ENCODE measurements at regions not wholly inside any gene's neighbourhood (a gene's known extent, or its start where the extent isn't known, plus 50 kb on each side); places are given as distances from the start of the nearest gene placed in this dataset.

GRCh38 chrX:69032601-69033000 lies 132.7 kb downstream of the PJA1 start:
- DNase-seq (no peak), ATAC-seq (ENCODE audit: insufficient read depth, low FRiP score) (no peak)
- H3K9me3 ChIP-seq (ENCODE audit: control insufficient read depth in 4 of 4, insufficient read depth in 3 of 4, low read length in 3 of 4), result peaks cover 0 to 3% (median 0%) of the 10 kb centered on the region in 4 donors
- H3K9ac ChIP-seq (ENCODE audit: insufficient read depth in 1 of 2, low read length in 2 of 2), result no peak overlapping the region
- TF ChIP-seq CTCF (IDR thresholded peaks at IDR 0.05; ENCODE audit: control extremely low read depth, extremely low read depth), result no peak
- no peaks in the 10 kb centered on the region for H3K36me3 ChIP-seq (ENCODE audit: control insufficient read depth in 4 of 4, insufficient read depth in 4 of 4, low read length in 4 of 4)
- H3K4me3 ChIP-seq, result no peak overlapping the region
- 75 to 88% methylated on average over 1 of the region's 1 CpG for WGBS, 2 donors
- no peak overlapping the region for H3K27ac ChIP-seq (ENCODE audit: low read depth in 1 of 2, low read length in 1 of 2)
- no peaks in the 10 kb centered on the region for H3K27me3 ChIP-seq (ENCODE audit: control insufficient read depth in 3 of 3, insufficient read depth in 3 of 3, low read length in 2 of 3)
- peaks cover 0 to 26% (median 9%) of the 10 kb centered on the region in 5 donors for H3K4me1 ChIP-seq (ENCODE audit: control insufficient read depth in 5 of 5, insufficient read depth in 5 of 5, low read length in 5 of 5)

- no peak overlapping the region for H3K9ac ChIP-seq (ENCODE audit: insufficient read depth in 1 of 2, low read length in 2 of 2)
- WGBS, 2 donors, result 50 to 80% methylated on average over 2 of the region's 2 CpGs
- no peaks in the 10 kb centered on the region for H3K27me3 ChIP-seq (ENCODE audit: control insufficient read depth in 3 of 3, insufficient read depth in 3 of 3, low read length in 2 of 3)
- H3K4me3 ChIP-seq, result no peak overlapping the region
- no peaks in the 10 kb centered on the region for H3K36me3 ChIP-seq (ENCODE audit: control insufficient read depth in 4 of 4, insufficient read depth in 4 of 4, low read length in 4 of 4)
- TF ChIP-seq CTCF (IDR thresholded peaks at IDR 0.05; ENCODE audit: control extremely low read depth, extremely low read depth), result no peak
- peaks cover 0 to 30% (median 9%) of the 10 kb centered on the region in 5 donors for H3K4me1 ChIP-seq (ENCODE audit: control insufficient read depth in 5 of 5, insufficient read depth in 5 of 5, low read length in 5 of 5)
- H3K27ac ChIP-seq (ENCODE audit: low read depth in 1 of 2, low read length in 1 of 2), result no peak overlapping the region
- peaks cover 0 to 3% (median 0%) of the 10 kb centered on the region in 4 donors for H3K9me3 ChIP-seq (ENCODE audit: control insufficient read depth in 4 of 4, insufficient read depth in 3 of 4, low read length in 3 of 4)
- ATAC-seq (ENCODE audit: insufficient read depth, low FRiP score), result no peak
- no peak for DNase-seq
These were observed 133.3 kb downstream of the PJA1 start for GRCh38 chrX:69031971-69032391.

- Histone ChIP-seq H3K36me3 (ENCODE audit: control insufficient read depth in 4 of 4, insufficient read depth in 4 of 4, low read length in 4 of 4) (no peaks in the 10 kb centered on the region), H3K9ac (ENCODE audit: insufficient read depth in 1 of 2, low read length in 2 of 2) (no peak overlapping the region), H3K27me3 (ENCODE audit: control insufficient read depth in 3 of 3, insufficient read depth in 3 of 3, low read length in 2 of 3) (no peaks in the 10 kb centered on the region), H3K4me1 (ENCODE audit: control insufficient read depth in 5 of 5, insufficient read depth in 5 of 5, low read length in 5 of 5) (peaks cover 0 to 31% (median 9%) of the 10 kb centered on the region in 5 donors), H3K9me3 (ENCODE audit: control insufficient read depth in 4 of 4, insufficient read depth in 3 of 4, low read length in 3 of 4) (peaks cover 0 to 3% (median 0%) of the 10 kb centered on the region in 4 donors), H3K27ac (ENCODE audit: low read depth in 1 of 2, low read length in 1 of 2) (no peak overlapping the region), H3K4me3 (no peak overlapping the region)
- no peak for TF ChIP-seq CTCF (IDR thresholded peaks at IDR 0.05; ENCODE audit: control extremely low read depth, extremely low read depth)
- 72 to 93% methylated on average over 3 of the region's 3 CpGs for WGBS, 2 donors
- ATAC-seq (ENCODE audit: insufficient read depth, low FRiP score) (no peak), DNase-seq (no peak)
These were observed 134.1 kb downstream of the PJA1 start for GRCh38 chrX:69031181-69031580.

- Histone ChIP-seq H3K4me3 (no peak overlapping the region), H3K27ac (ENCODE audit: low read depth in 1 of 2, low read length in 1 of 2) (no peak overlapping the region), H3K9ac (ENCODE audit: insufficient read depth in 1 of 2, low read length in 2 of 2) (no peak overlapping the region), H3K9me3 (ENCODE audit: control insufficient read depth in 4 of 4, insufficient read depth in 3 of 4, low read length in 3 of 4) (peaks cover 0 to 2% (median 0%) of the 10 kb centered on the region in 4 donors), H3K4me1 (ENCODE audit: control insufficient read depth in 5 of 5, insufficient read depth in 5 of 5, low read length in 5 of 5) (peaks cover 0 to 36% (median 12%) of the 10 kb centered on the region in 5 donors), H3K27me3 (ENCODE audit: control insufficient read depth in 3 of 3, insufficient read depth in 3 of 3, low read length in 2 of 3) (no peaks in the 10 kb centered on the region), H3K36me3 (ENCODE audit: control insufficient read depth in 4 of 4, insufficient read depth in 4 of 4, low read length in 4 of 4) (no peaks in the 10 kb centered on the region)
- no peak for ATAC-seq (ENCODE audit: insufficient read depth, low FRiP score)
- WGBS, 2 donors, result 85 to 89% methylated on average over 7 of the region's 7 CpGs
- no peak for DNase-seq
- no peak for TF ChIP-seq CTCF (IDR thresholded peaks at IDR 0.05; ENCODE audit: control extremely low read depth, extremely low read depth)
These were observed 135.5 kb downstream of the PJA1 start for GRCh38 chrX:69029771-69030170.
